ENCODE measurements at regions not wholly inside any gene's neighbourhood (a gene's known extent, or its start where the extent isn't known, plus 50 kb on each side); places are given as distances from the start of the nearest gene placed in this dataset.

DNA sequence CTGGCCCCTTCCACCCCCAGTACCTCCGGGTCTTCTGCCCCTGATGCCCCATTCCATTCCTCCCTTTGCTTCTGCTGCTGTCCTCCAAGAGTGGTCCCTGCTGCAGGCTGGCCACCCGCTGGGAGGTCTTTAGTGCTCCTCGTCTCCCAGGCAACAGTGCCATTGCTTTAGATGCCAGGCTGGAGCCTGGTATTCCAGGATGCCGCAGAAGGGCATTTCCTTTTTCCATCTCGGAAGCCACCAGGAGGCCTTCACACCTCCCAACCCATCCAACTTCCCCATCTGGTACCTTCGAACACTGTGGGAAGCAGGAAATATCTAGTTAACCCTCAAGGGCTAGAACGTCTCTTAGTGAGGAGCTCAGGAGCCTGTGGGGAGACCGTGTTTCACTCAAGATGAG is 92.9 kb upstream of the DUSP5 start:
- Histone ChIP-seq H2AFZ (no peak overlapping the region), H3K79me2 (replicated peaks; ENCODE audit: insufficient read depth) (no peaks in the 10 kb centered on the region), H3K36me3 (ENCODE audit: insufficient read depth) (no peaks in the 10 kb centered on the region), H3K27ac (ENCODE audit: low read depth) (no peak overlapping the region), H3K9me2 (ENCODE audit: insufficient read depth) (no peaks in the 10 kb centered on the region), H3F3A (replicated peaks; ENCODE audit: low read depth) (no peaks in the 10 kb centered on the region), H3K4me1 (ENCODE audit: insufficient read depth) (0 out of 2 replicates have a peak, but pooled peaks cover 8% of the 10 kb centered on the region), H3K4me3 (no peak overlapping the region), H3K4me2 (no peak overlapping the region), H3K27me3 (ENCODE audit: insufficient read depth) (no peaks in the 10 kb centered on the region), H4K20me1 (replicated peaks; ENCODE audit: insufficient read depth) (no peaks in the 10 kb centered on the region)
- Mint-ChIP-seq H3K9me3 (no peaks in the 10 kb centered on the region), H3K4me3 (no peak overlapping the region), H3K36me3 (ENCODE audit: low read depth) (no peaks in the 10 kb centered on the region), H3K27ac (no peak overlapping the region), H3K27me3 (ENCODE audit: insufficient read depth, low read depth, poor library complexity) (peaks cover 6% of the 10 kb centered on the region), H3K4me1 (peaks cover 15% of the 10 kb centered on the region)
- ATAC-seq: no peak
- TF ChIP-seq POLR2AphosphoS5 (IDR thresholded peaks at IDR 0.05; ENCODE audit: low read depth) (no peak), ZNF331 (CRISPR knock-in tag; IDR thresholded peaks at IDR 0.05; ENCODE audit: low read depth) (no peak), CREB1 (CRISPR knock-in tag; IDR thresholded peaks at IDR 0.05; ENCODE audit: low read depth) (no peak), ZNF462 (CRISPR knock-in tag; IDR thresholded peaks at IDR 0.05) (no peak), EZH2 (IDR thresholded peaks at IDR 0.05; ENCODE audit: low read depth, unreplicated experiment) (no peak), ZNF114 (CRISPR knock-in tag; IDR thresholded peaks at IDR 0.05) (no peak), NANOG (IDR thresholded peaks at IDR 0.05; ENCODE audit: borderline replicate concordance) (no peak), STAT1 (IDR thresholded peaks at IDR 0.05; ENCODE audit: unreplicated experiment) (no peak), JUNB (IDR thresholded peaks at IDR 0.05; ENCODE audit: unreplicated experiment) (no peak), REST (IDR thresholded peaks at IDR 0.05; ENCODE audit: unreplicated experiment) (no peak), EZH2phosphoT487 (IDR thresholded peaks at IDR 0.05; ENCODE audit: unreplicated experiment) (no peak)
- TF ChIP-seq, protein P1, sequence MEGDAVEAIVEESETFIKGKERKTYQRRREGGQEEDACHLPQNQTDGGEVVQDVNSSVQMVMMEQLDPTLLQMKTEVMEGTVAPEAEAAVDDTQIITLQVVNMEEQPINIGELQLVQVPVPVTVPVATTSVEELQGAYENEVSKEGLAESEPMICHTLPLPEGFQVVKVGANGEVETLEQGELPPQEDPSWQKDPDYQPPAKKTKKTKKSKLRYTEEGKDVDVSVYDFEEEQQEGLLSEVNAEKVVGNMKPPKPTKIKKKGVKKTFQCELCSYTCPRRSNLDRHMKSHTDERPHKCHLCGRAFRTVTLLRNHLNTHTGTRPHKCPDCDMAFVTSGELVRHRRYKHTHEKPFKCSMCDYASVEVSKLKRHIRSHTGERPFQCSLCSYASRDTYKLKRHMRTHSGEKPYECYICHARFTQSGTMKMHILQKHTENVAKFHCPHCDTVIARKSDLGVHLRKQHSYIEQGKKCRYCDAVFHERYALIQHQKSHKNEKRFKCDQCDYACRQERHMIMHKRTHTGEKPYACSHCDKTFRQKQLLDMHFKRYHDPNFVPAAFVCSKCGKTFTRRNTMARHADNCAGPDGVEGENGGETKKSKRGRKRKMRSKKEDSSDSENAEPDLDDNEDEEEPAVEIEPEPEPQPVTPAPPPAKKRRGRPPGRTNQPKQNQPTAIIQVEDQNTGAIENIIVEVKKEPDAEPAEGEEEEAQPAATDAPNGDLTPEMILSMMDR (conservative IDR thresholded peaks at IDR 0.05; ENCODE audit: low read depth in 2 of 2): no peak
- TF ChIP-seq, protein P2, sequence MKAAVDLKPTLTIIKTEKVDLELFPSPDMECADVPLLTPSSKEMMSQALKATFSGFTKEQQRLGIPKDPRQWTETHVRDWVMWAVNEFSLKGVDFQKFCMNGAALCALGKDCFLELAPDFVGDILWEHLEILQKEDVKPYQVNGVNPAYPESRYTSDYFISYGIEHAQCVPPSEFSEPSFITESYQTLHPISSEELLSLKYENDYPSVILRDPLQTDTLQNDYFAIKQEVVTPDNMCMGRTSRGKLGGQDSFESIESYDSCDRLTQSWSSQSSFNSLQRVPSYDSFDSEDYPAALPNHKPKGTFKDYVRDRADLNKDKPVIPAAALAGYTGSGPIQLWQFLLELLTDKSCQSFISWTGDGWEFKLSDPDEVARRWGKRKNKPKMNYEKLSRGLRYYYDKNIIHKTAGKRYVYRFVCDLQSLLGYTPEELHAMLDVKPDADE (IDR thresholded peaks at IDR 0.05): no peak
- no peak for DNase-seq (ENCODE audit: low spot score)

Measured in GM23338 (cell line).